ENCODE measurements at regions not wholly inside any gene's neighbourhood (a gene's known extent, or its start where the extent isn't known, plus 50 kb on each side); places are given as distances from the start of the nearest gene placed in this dataset.

DNA sequence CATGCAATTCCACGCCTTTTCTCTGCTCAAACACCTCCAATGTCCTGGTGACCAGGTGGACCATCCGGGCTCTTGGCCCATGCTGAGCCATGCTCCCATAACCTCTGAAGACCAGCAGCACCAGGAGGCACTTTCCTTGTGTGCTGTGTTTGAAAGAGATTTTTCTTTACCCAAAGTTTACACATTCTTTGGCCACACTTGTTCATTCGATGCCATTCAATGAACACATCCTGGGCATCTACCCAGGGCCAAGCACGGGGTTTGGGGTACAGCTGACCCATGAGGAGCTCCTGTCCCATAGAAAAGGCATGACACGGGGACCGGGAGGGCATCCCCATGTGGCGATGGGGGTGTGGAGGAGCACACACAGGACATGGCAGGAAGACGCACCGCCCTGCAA, 77.1 kb upstream of the IRX1 start:
- Histone ChIP-seq H3K4me3 (replicated peaks in 1 of 3; ENCODE audit: low read depth in 2 of 3, low read length in 3 of 3) (no peak overlapping the region), H3K9ac (ENCODE audit: insufficient read depth, low read length, poor library complexity, severe bottlenecking) (no peak overlapping the region), H3K9me3 (replicated peaks in 1 of 2; ENCODE audit: control insufficient read depth in 1 of 2, insufficient read depth in 1 of 2, low read length in 2 of 2) (peaks cover 2 to 8% of the 10 kb centered on the region in 2 donors), H4K20me1 (ENCODE audit: insufficient read depth, low read length) (no peaks in the 10 kb centered on the region), H3K4me1 (ENCODE audit: control insufficient read depth in 1 of 2, insufficient read depth in 2 of 2, low read length in 2 of 2) (no peaks in the 10 kb centered on the region), H3K27me3 (ENCODE audit: control insufficient read depth in 2 of 2, insufficient read depth in 2 of 2, low read length in 2 of 2) (no peaks in the 10 kb centered on the region), H3K79me2 (ENCODE audit: insufficient read depth, low read length) (no peaks in the 10 kb centered on the region), H3K27ac (ENCODE audit: low read depth in 1 of 2, low read length in 2 of 2) (no peak overlapping the region), H3K36me3 (replicated peaks in 1 of 2; ENCODE audit: control insufficient read depth in 1 of 2, insufficient read depth in 2 of 2, low read length in 2 of 2) (no peaks in the 10 kb centered on the region), H2AFZ (ENCODE audit: insufficient read depth, low read depth, low read length, poor library complexity, severe bottlenecking) (no peak overlapping the region), H3K4me2 (replicated peaks; ENCODE audit: extremely low read depth, low read length, poor library complexity, severe bottlenecking) (no peak overlapping the region)
- no peaks in the 10 kb centered on the region for H3K36me3 Mint-ChIP-seq
- peaks cover 0 to 3% (median 0%) of the 10 kb centered on the region in 3 donors for H3K27me3 Mint-ChIP-seq (ENCODE audit: low read depth in 3 of 3)
- 81% methylated on average over 5 of the region's 9 CpGs for WGBS (ENCODE audit: insufficient coverage)
- intact Hi-C loops (cut with micrococcal nuclease): no loop called here
- no peak overlapping the region for H3K4me3 Mint-ChIP-seq
- TF ChIP-seq, protein P1, sequence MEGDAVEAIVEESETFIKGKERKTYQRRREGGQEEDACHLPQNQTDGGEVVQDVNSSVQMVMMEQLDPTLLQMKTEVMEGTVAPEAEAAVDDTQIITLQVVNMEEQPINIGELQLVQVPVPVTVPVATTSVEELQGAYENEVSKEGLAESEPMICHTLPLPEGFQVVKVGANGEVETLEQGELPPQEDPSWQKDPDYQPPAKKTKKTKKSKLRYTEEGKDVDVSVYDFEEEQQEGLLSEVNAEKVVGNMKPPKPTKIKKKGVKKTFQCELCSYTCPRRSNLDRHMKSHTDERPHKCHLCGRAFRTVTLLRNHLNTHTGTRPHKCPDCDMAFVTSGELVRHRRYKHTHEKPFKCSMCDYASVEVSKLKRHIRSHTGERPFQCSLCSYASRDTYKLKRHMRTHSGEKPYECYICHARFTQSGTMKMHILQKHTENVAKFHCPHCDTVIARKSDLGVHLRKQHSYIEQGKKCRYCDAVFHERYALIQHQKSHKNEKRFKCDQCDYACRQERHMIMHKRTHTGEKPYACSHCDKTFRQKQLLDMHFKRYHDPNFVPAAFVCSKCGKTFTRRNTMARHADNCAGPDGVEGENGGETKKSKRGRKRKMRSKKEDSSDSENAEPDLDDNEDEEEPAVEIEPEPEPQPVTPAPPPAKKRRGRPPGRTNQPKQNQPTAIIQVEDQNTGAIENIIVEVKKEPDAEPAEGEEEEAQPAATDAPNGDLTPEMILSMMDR (IDR thresholded peaks at IDR 0.05): no peak
- H3K4me1 Mint-ChIP-seq: no peaks in the 10 kb centered on the region
- peaks cover 2 to 23% (median 6%) of the 10 kb centered on the region in 7 donors for H3K9me3 Mint-ChIP-seq
- no peak overlapping the region for H3K27ac Mint-ChIP-seq
- no peak for DNase-seq

DNA sequence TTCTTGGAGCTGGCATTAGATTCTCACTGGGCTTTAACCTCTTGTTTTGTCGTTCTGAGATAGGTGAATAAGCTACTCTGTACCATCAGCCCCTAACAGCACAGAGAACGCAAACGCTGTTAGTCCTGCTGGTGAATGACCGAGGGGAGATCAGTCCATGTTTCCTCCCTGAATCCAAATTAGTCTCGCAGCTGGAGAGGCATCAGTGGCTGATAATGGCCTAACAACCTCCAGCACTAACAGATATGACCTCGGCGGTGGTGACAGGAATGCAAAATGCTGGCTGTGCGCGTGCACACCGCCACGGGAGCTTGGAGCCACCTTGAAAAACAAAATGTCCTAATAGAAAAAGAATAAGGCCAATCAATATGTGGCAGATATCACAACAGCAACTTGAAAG, 77.6 kb upstream of the IRX1 start:
- no peaks in the 10 kb centered on the region for H3K27me3 ChIP-seq (ENCODE audit: control insufficient read depth in 2 of 2, insufficient read depth in 2 of 2, low read length in 2 of 2)
- peaks cover 0 to 2% of the 10 kb centered on the region in 2 donors for H3K9me3 ChIP-seq (replicated peaks in 1 of 2; ENCODE audit: control insufficient read depth in 1 of 2, insufficient read depth in 1 of 2, low read length in 2 of 2)
- intact Hi-C loops (cut with micrococcal nuclease): no loop called here
- H3K27ac ChIP-seq (ENCODE audit: low read depth in 1 of 2, low read length in 2 of 2): no peak overlapping the region
- Mint-ChIP-seq H3K4me3 (no peak overlapping the region), H3K27ac (no peak overlapping the region), H3K9me3 (peaks cover under 1 to 22% (median 6%) of the 10 kb centered on the region in 7 donors), H3K27me3 (ENCODE audit: low read depth in 3 of 3) (peaks cover 0 to 3% (median 0%) of the 10 kb centered on the region in 3 donors), H3K36me3 (no peaks in the 10 kb centered on the region), H3K4me1 (no peaks in the 10 kb centered on the region)
- no peaks in the 10 kb centered on the region for H3K79me2 ChIP-seq (ENCODE audit: insufficient read depth, low read length)
- 84% methylated on average over 3 of the region's 11 CpGs for WGBS (ENCODE audit: insufficient coverage)
- H4K20me1 ChIP-seq (ENCODE audit: insufficient read depth, low read length): no peaks in the 10 kb centered on the region
- H2AFZ ChIP-seq (ENCODE audit: insufficient read depth, low read depth, low read length, poor library complexity, severe bottlenecking): no peak overlapping the region
- H3K4me2 ChIP-seq (replicated peaks; ENCODE audit: extremely low read depth, low read length, poor library complexity, severe bottlenecking): no peak overlapping the region
- TF ChIP-seq, protein P1 (IDR thresholded peaks at IDR 0.05): no peak
- H3K4me1 ChIP-seq (ENCODE audit: control insufficient read depth in 1 of 2, insufficient read depth in 2 of 2, low read length in 2 of 2): no peaks in the 10 kb centered on the region
- no peak for DNase-seq
- no peak overlapping the region for H3K9ac ChIP-seq (ENCODE audit: insufficient read depth, low read length, poor library complexity, severe bottlenecking)
- no peak overlapping the region for H3K4me3 ChIP-seq (replicated peaks in 1 of 3; ENCODE audit: low read depth in 2 of 3, low read length in 3 of 3)
- no peaks in the 10 kb centered on the region for H3K36me3 ChIP-seq (replicated peaks in 1 of 2; ENCODE audit: control insufficient read depth in 1 of 2, insufficient read depth in 2 of 2, low read length in 2 of 2)
